Panc1 (cell line): ENCODE measurements at regions not wholly inside any gene's neighbourhood (a gene's known extent, or its start where the extent isn't known, plus 50 kb on each side); places are given as distances from the start of the nearest gene placed in this dataset.

Experiments
- ATAC-seq: fragments of 200-7000 bp; cut with Tn5 transposase; 2 replicates; pipeline ENCODE4 v1.9.1; 2020; ENCODE audit warnings: mild to moderate bottlenecking, moderate library complexity
- BruUV-seq: library from RNA; stranded (reverse); fragments of 400-500 nt; replicated peaks from 2 replicates; lab custom pipeline; 2021; lab: Mats Ljungman, UMichigan
- CTCF ChIA-PET: fragments of 300-600 bp; sonication (Branson Sonifier 250); formaldehyde crosslinking; loops from one replicate; lab custom pipeline; 2022; ENCODE audit warnings: antibody characterized with exemption; lab: Charles Lee
- POLR2A ChIA-PET: fragments of 300-600 bp; sonication (Branson Sonifier 250); formaldehyde crosslinking; loops from one replicate; lab custom pipeline; 2022; ENCODE audit warnings: antibody characterized with exemption; lab: Charles Lee
- DNase-seq: peaks from one replicate; pipeline ENCODE4 v3.0.0-alpha.2; 2010; ENCODE audit warnings: low read depth, low spot score
- H3K27ac ChIP-seq: 2 replicates; pipeline ENCODE4 v1.5.1; 2011; ENCODE audit warnings: mild to moderate bottlenecking, low read length, inconsistent platforms
- H3K27me3 ChIP-seq: fragments of 200-500 bp; sonication (Bioruptor generic); 2 replicates; pipeline ENCODE4 v1.6.0; 2014; ENCODE audit warnings: low read length, inconsistent platforms; ENCODE audit not compliant: control insufficient read depth, insufficient read depth
- H3K36me3 ChIP-seq: fragments of 200-500 bp; sonication (Bioruptor generic); 2 replicates; pipeline ENCODE4 v1.5.1; 2014; ENCODE audit warnings: inconsistent platforms, mild to moderate bottlenecking, low read length, moderate library complexity; ENCODE audit not compliant: control insufficient read depth, insufficient read depth
- H3K4me1 ChIP-seq: 2 replicates; pipeline ENCODE4 v1.5.1; 2011; ENCODE audit warnings: inconsistent platforms, mild to moderate bottlenecking, low read length, moderate library complexity; ENCODE audit not compliant: control insufficient read depth, insufficient read depth
- H3K4me3 ChIP-seq, 2 experiments: 2 replicates each; pipeline ENCODE4 v1.5.1; 2011 to 2012; ENCODE audit warnings: low read depth in 2 of 2, low read length in 2 of 2, mild to moderate bottlenecking in 2 of 2, inconsistent platforms in 1 of 2, moderate library complexity in 1 of 2
- H3K9me3 ChIP-seq: fragments of 200-500 bp; sonication (Bioruptor generic); 2 replicates; pipeline ENCODE4 v1.5.1; 2014; ENCODE audit warnings: low read depth, mild to moderate bottlenecking, inconsistent platforms, low read length, moderate library complexity; ENCODE audit not compliant: control insufficient read depth, insufficient read depth
- POLR2AphosphoS5 ChIP-seq: IDR thresholded peaks from 2 replicates; pipeline ENCODE4 v1.6.1; 2012; ENCODE audit warnings: mild to moderate bottlenecking, low read depth, low read length, moderate library complexity
- SIN3A ChIP-seq: IDR thresholded peaks from 2 replicates; pipeline ENCODE4 v1.6.1; 2012; ENCODE audit warnings: low read depth, mild to moderate bottlenecking, low read length, moderate library complexity, borderline replicate concordance; ENCODE audit not compliant: insufficient read depth
- TCF7L2 ChIP-seq: IDR thresholded peaks from 2 replicates; pipeline ENCODE4 v1.6.1; 2011; ENCODE audit warnings: mild to moderate bottlenecking, low read depth, low read length, inconsistent platforms
- in situ Hi-C: cut with HindIII; loops from 2 replicates; pipeline ENCODE4 v1.10.0; 2016; ENCODE audit warnings: low sequenced_read_pairs, low pct_unique_long_range_greater_than_20kb
- intact Hi-C: fragments of 100-400 bp; cut with micrococcal nuclease; formaldehyde crosslinking; loops from one replicate; pipeline ENCODE4 v1.10.0; 2022; ENCODE audit not compliant: unreplicated experiment
- TF ChIP-seq, protein P1 (sequence below): fragments of 450-650 bp; IDR thresholded peaks from 2 replicates; pipeline ENCODE4 v1.5.1; 2017; ENCODE audit warnings: mild to moderate bottlenecking
- TF ChIP-seq, protein P2 (sequence below), 2 experiments: IDR thresholded peaks; 2 replicates each; pipeline ENCODE4 v1.6.1; 2011 to 2012; ENCODE audit warnings: low read depth in 2 of 2, control low read depth in 1 of 2, low read length in 1 of 2, mild to moderate bottlenecking in 1 of 2, moderate library complexity in 1 of 2; ENCODE audit not compliant: insufficient read depth in 1 of 2

DNA sequence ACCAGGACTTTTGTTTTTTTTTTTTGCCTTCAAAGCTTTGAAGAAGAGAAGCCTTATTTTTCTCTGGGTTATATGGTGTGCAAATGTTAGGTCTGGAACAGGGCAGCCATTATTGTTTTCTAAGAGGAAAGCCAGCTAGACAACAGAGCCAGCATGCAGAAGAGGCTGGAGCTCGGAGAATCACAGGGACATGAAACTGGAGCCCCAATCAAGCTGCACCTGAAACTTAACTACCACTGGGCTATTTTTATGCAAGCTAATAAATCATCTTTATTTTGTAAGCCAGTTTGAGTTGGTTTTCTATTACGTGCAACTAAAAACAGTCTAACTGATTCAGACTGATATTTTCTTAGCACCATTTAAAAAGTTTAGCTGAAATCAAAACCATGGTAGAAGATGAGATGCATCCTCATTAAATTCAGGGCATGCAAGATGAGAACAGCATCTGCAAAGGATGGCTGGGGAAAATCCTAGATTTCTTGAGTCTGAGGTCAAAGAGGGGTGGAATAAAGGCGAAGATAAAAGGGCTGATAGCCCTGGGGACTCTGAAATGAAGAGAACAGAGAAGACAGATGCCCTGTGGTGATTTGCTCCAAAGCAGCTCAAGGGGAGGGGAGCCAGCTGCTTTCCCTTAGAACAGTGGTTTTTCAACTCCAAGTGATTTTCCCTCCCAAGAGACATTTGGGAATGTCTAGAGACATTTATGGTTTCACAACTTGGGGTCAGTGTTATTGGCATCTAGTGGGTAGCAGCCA is 177.1 kb upstream of the WSCD1 start:
- BruUV-seq, result no TSS peak
- ChIA-PET CTCF (no interaction called here), POLR2A (no interaction called here)
- DNase-seq (no peak), ATAC-seq (no peak)
- Histone ChIP-seq H3K27ac (no peak overlapping the region), H3K9me3 (no peaks in the 10 kb centered on the region), H3K36me3 (no peaks in the 10 kb centered on the region), H3K27me3 (peaks cover 2% of the 10 kb centered on the region; the same call in 1 of the 2 replicates), H3K4me3 (no peak overlapping the region), H3K4me1 (no peaks in the 10 kb centered on the region)
- intact Hi-C loops (no loop called here), in situ Hi-C loops (no loop called here)
- TF ChIP-seq POLR2AphosphoS5 (no peak), SIN3A (no peak), TCF7L2 (no peak)
- TF ChIP-seq, protein P1, sequence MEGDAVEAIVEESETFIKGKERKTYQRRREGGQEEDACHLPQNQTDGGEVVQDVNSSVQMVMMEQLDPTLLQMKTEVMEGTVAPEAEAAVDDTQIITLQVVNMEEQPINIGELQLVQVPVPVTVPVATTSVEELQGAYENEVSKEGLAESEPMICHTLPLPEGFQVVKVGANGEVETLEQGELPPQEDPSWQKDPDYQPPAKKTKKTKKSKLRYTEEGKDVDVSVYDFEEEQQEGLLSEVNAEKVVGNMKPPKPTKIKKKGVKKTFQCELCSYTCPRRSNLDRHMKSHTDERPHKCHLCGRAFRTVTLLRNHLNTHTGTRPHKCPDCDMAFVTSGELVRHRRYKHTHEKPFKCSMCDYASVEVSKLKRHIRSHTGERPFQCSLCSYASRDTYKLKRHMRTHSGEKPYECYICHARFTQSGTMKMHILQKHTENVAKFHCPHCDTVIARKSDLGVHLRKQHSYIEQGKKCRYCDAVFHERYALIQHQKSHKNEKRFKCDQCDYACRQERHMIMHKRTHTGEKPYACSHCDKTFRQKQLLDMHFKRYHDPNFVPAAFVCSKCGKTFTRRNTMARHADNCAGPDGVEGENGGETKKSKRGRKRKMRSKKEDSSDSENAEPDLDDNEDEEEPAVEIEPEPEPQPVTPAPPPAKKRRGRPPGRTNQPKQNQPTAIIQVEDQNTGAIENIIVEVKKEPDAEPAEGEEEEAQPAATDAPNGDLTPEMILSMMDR, result no peak
- TF ChIP-seq, protein P2, sequence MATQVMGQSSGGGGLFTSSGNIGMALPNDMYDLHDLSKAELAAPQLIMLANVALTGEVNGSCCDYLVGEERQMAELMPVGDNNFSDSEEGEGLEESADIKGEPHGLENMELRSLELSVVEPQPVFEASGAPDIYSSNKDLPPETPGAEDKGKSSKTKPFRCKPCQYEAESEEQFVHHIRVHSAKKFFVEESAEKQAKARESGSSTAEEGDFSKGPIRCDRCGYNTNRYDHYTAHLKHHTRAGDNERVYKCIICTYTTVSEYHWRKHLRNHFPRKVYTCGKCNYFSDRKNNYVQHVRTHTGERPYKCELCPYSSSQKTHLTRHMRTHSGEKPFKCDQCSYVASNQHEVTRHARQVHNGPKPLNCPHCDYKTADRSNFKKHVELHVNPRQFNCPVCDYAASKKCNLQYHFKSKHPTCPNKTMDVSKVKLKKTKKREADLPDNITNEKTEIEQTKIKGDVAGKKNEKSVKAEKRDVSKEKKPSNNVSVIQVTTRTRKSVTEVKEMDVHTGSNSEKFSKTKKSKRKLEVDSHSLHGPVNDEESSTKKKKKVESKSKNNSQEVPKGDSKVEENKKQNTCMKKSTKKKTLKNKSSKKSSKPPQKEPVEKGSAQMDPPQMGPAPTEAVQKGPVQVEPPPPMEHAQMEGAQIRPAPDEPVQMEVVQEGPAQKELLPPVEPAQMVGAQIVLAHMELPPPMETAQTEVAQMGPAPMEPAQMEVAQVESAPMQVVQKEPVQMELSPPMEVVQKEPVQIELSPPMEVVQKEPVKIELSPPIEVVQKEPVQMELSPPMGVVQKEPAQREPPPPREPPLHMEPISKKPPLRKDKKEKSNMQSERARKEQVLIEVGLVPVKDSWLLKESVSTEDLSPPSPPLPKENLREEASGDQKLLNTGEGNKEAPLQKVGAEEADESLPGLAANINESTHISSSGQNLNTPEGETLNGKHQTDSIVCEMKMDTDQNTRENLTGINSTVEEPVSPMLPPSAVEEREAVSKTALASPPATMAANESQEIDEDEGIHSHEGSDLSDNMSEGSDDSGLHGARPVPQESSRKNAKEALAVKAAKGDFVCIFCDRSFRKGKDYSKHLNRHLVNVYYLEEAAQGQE (IDR thresholded peaks at IDR 0.05; ENCODE audit: insufficient read depth in 1 of 2, low read depth in 2 of 2, low read length in 1 of 2), result no peak

DNA sequence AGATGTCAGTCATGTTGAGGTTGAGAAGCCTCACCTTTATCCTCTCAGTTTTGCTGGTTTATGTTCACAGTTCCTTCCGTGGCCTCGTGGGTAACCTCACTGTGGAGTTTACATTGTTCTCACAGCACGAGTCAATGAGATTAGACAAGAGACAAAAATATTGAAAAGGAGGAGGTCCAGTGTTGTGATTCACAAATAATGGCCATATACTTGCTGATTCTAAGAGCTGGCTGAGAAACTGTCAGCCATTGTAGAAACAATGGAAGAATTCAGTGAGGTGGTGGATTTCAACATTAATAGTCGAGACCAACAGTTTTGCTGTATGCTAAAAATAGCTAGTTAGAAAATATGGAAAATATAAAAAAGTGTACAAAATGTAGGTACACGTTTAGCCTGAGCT is 176.4 kb upstream of the WSCD1 start:
- H3K27ac ChIP-seq, result no peak overlapping the region
- POLR2A ChIA-PET, result no interaction called here
- peaks cover 2% of the 10 kb centered on the region; the same call in 1 of the 2 replicates for H3K27me3 ChIP-seq
- no peaks in the 10 kb centered on the region for H3K9me3 ChIP-seq
- no peaks in the 10 kb centered on the region for H3K4me1 ChIP-seq
- TF ChIP-seq, protein P1, result no peak
- TF ChIP-seq POLR2AphosphoS5 (no peak), TCF7L2 (no peak), SIN3A (no peak)
- TF ChIP-seq, protein P2 (IDR thresholded peaks at IDR 0.05; ENCODE audit: insufficient read depth in 1 of 2, low read depth in 2 of 2, low read length in 1 of 2), result no peak
- CTCF ChIA-PET, result no interaction called here
- DNase-seq, result no peak
- no peak for ATAC-seq
- no peaks in the 10 kb centered on the region for H3K36me3 ChIP-seq
- intact Hi-C loops, result no loop called here
- in situ Hi-C loops, result no loop called here
- BruUV-seq, result no TSS peak
- no peak overlapping the region for H3K4me3 ChIP-seq
